Adrenal gland (tissue), 9 donors: ENCODE measurements at regions not wholly inside any gene's neighbourhood (a gene's known extent, or its start where the extent isn't known, plus 50 kb on each side); places are given as distances from the start of the nearest gene placed in this dataset.

Experiments used
- DNase-seq, 7 donors: peaks; one replicate each; pipeline ENCODE4 v3.0.0-alpha.2; 2019 to 2020
- H3K27ac ChIP-seq, 5 donors: fragments of 200-600 bp; sonication (generic) in 4 of 5; 1 replicate in 3 of 5; 2 replicates in 2 of 5; pipeline versions ENCODE4 v1.5.1 to v1.8.0; 2016 to 2020; ENCODE audit warnings: mild to moderate bottlenecking in 1 of 5
- H3K27me3 ChIP-seq: fragments of 200-600 bp; 2 replicates; pipeline ENCODE4 v1.8.0; 2021
- H3K36me3 ChIP-seq, 2 donors: fragments of 200-600 bp; replicated peaks in 1 of 2; 1 replicate in 1 of 2; 2 replicates in 1 of 2; pipeline versions ENCODE4 v1.5.1 to v1.8.0; 2018 to 2022
- H3K4me1 ChIP-seq, 2 donors: fragments of 200-600 bp; replicated peaks in 1 of 2; 1 replicate in 1 of 2; 2 replicates in 1 of 2; pipeline versions ENCODE4 v1.5.1 to v1.8.0; 2018 to 2021
- H3K4me3 ChIP-seq, 4 donors: fragments of 200-600 bp; sonication (generic) in 3 of 4; one replicate each; pipeline ENCODE4 v1.5.1; 2016 to 2018
- H3K9me3 ChIP-seq, 3 donors: fragments of 200-600 bp; sonication (generic) in 1 of 3; replicated peaks in 1 of 3; 1 replicate in 2 of 3; 2 replicates in 1 of 3; pipeline versions ENCODE4 v1.5.1 to v1.8.0; 2016 to 2021
- CTCF ChIP-seq, 6 experiments: fragments of 450-650 bp in 4 of 6; fragments of 200-600 bp in 2 of 6; sonication (generic) in 1 of 6; IDR thresholded peaks; 1 replicate in 5 of 6; 2 replicates in 1 of 6; pipeline versions ENCODE4 v1.5.1 to v1.8.0; 2016 to 2021; ENCODE audit warnings: antibody characterized with exemption in 6 of 6, mild to moderate bottlenecking in 2 of 6, moderate library complexity in 1 of 6
- POLR2A ChIP-seq, 2 donors: fragments of 450-650 bp; IDR thresholded peaks; one replicate each; pipeline ENCODE4 v1.6.1; 2017; ENCODE audit warnings: antibody characterized with exemption in 2 of 2, mild to moderate bottlenecking in 2 of 2, moderate library complexity in 1 of 2
- WGBS, 4 donors: extraction: QIAGEN DNeasy Blood & Tissue Kit in 2 of 4; methylation state at CpG; one replicate each; pipeline versions ENCODE4 v1.1.5 to v1.1.7; 2013 to 2017; 5-methylcytosine and 5-hydroxymethylcytosine counted together
- intact Hi-C, 2 donors: fragments of 100-400 bp; cut with DNase I; formaldehyde crosslinking; loops; one replicate each; pipeline versions ENCODE4 v1.14.1 to v1.15.0; 2022 to 2023
- donor health status: healthy with polysubstance abuse.
- donor health status: Bipolar disorder and iron deficiency.
- donor health status: DM: yes; HTN: yes; CAD: no.
- donor health status: DM: no; HTN: no; CAD: no.
- donor health status: DM: no; HTN: no; CAD: no.

- no peaks in the 10 kb centered on the region for H3K9me3 ChIP-seq
- no peaks in the 10 kb centered on the region for H3K27me3 ChIP-seq
- no peak for DNase-seq
- H3K4me3 ChIP-seq, result no peak overlapping the region
- WGBS, 4 donors, result 86 to 94% (median 91%) methylated on average over 7 of the region's 7 CpGs
- H3K4me1 ChIP-seq, result no peaks in the 10 kb centered on the region
- intact Hi-C loops, result no loop called here
- H3K36me3 ChIP-seq, result no peaks in the 10 kb centered on the region
- TF ChIP-seq POLR2A (IDR thresholded peaks at IDR 0.05), result no peak
- TF ChIP-seq CTCF (IDR thresholded peaks at IDR 0.05), result no peak
- H3K27ac ChIP-seq, result no peak overlapping the region
Measured at GRCh38 chr1:115458426-115459114, 120.5 kb upstream of the NGF start.

GRCh38 chr1:115457289-115457688 lies 119.2 kb upstream of the NGF start:
- H3K4me1 ChIP-seq, result no peaks in the 10 kb centered on the region
- H3K27me3 ChIP-seq, result no peaks in the 10 kb centered on the region
- DNase-seq, result no peak
- H3K9me3 ChIP-seq, result no peaks in the 10 kb centered on the region
- no peak overlapping the region for H3K27ac ChIP-seq
- no peak for TF ChIP-seq POLR2A (IDR thresholded peaks at IDR 0.05)
- TF ChIP-seq CTCF (IDR thresholded peaks at IDR 0.05), result no peak
- WGBS, 4 donors, result 44 to 61% (median 50%) methylated on average over 2 of the region's 2 CpGs
- no peak overlapping the region for H3K4me3 ChIP-seq
- no peaks in the 10 kb centered on the region for H3K36me3 ChIP-seq
- intact Hi-C loops, result no loop called here

- WGBS, 4 donors, result 86 to 92% (median 87%) methylated on average over 11 of the region's 11 CpGs
- Histone ChIP-seq H3K27ac (no peak overlapping the region), H3K27me3 (no peaks in the 10 kb centered on the region), H3K9me3 (no peaks in the 10 kb centered on the region), H3K4me3 (no peak overlapping the region), H3K36me3 (no peaks in the 10 kb centered on the region), H3K4me1 (no peaks in the 10 kb centered on the region)
- no peak for TF ChIP-seq POLR2A (IDR thresholded peaks at IDR 0.05)
- TF ChIP-seq CTCF (IDR thresholded peaks at IDR 0.05), result no peak
- DNase-seq, result no peak
- intact Hi-C loops, result no loop called here
Measured at GRCh38 chr1:115456441-115456961, 118.5 kb upstream of the NGF start.

GRCh38 chr1:115454837-115455511 lies 116.9 kb upstream of the NGF start:
- Histone ChIP-seq H3K36me3 (no peaks in the 10 kb centered on the region), H3K4me1 (no peaks in the 10 kb centered on the region), H3K4me3 (no peak overlapping the region), H3K27me3 (no peaks in the 10 kb centered on the region), H3K27ac (no peak overlapping the region), H3K9me3 (no peaks in the 10 kb centered on the region)
- intact Hi-C loops, result no loop called here
- TF ChIP-seq CTCF (IDR thresholded peaks at IDR 0.05) (no peak), POLR2A (IDR thresholded peaks at IDR 0.05) (no peak)
- no peak for DNase-seq
- 75 to 86% (median 79%) methylated on average over 12 to 13 of the region's 13 CpGs for WGBS, 4 donors
